ENCODE measurements at regions not wholly inside any gene's neighbourhood (a gene's known extent, or its start where the extent isn't known, plus 50 kb on each side); places are given as distances from the start of the nearest gene placed in this dataset.
"Not testable (repeated sequence)": the region's sequence is repeated elsewhere in the genome, so short reads cannot be mapped to it uniquely, and the experiment has no call there.

- DNase-seq (ENCODE audit: low read depth) = no peak
Measured at GRCh38 chr9:75457474-75458011, 369.2 kb downstream of the OSTF1 start.

- DNase-seq (ENCODE audit: low read depth) = not testable (repeated sequence)
Measured at GRCh38 chr9:75459311-75459710, 371.0 kb downstream of the OSTF1 start.

GRCh38 chr9:75461183-75461582 lies 372.9 kb downstream of the OSTF1 start:
- DNase-seq (ENCODE audit: low read depth) = no peak

- no peak for DNase-seq (ENCODE audit: low read depth)
Measured at GRCh38 chr9:75462866-75463265, 374.6 kb downstream of the OSTF1 start.

DNA sequence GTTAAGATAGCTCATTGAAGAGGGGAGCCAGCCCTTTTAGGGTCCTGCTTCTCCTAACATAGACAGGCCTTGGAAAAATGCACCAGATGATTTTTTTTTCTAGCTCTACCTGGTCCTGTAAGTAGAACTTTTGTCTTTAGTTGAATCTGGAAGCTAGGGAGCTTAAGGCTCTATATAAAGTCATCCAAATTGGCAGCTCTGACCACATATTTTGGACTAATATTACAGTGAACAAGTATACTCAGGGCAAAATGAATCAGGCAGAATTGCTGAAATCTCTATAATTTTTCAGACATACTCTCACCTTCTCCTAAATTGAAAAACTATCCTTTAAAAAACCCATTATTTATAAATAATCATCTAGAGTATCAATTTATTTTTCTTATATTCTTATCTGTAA lies 375.6 kb downstream of the OSTF1 start:
- no peak for DNase-seq (ENCODE audit: low read depth)

DNA sequence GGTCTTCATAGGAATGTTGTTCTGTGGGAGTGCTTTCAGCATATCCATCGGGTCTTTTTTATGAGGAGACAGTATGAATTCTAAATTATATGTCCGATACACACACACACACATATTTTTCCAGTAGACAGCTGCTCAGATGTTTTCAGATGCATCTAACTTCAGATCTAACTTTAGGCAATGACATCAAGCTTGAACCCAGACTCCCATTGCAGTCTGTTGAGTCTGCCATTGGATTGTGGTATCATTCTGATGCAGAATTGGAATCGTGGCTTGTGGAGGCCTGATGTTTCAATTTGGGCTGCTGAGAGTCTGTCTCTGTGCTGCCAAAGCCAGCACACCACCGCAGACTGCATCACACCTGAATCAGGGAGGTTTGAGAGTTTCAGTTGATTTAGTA lies 376.4 kb downstream of the OSTF1 start:
- no peak for DNase-seq (ENCODE audit: low read depth)

GRCh38 chr9:75467142-75467541 lies 378.8 kb downstream of the OSTF1 start:
- DNase-seq (ENCODE audit: low read depth) = no peak

DNA sequence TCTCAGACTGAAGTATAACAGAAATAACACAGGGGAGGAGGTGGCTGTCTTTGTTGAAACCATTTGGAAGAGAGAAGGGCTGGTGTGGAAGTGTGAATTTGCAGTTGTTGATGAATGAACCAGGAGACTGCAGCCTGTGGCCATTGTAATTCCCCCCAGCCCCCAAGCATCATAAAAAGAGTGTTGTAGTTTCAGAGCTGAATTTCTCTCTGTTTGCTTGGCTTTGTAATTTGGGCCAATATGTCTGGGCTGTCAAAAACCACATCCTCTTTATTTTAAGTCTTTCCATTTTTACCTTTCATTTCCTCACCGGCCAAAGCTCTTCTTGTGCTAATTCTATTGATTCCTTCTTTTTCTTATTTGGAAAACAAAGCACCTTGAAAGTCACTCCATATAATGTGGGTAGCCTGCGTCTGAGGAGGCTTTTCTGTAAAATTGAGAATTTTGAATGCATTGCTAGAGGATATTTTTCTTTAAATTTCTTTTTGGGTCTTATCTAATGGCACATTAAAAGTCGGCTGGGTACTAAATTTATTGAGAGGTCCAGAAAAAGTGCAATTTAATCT lies 383.3 kb downstream of the OSTF1 start:
- DNase-seq (ENCODE audit: low read depth) = no peak

DNA sequence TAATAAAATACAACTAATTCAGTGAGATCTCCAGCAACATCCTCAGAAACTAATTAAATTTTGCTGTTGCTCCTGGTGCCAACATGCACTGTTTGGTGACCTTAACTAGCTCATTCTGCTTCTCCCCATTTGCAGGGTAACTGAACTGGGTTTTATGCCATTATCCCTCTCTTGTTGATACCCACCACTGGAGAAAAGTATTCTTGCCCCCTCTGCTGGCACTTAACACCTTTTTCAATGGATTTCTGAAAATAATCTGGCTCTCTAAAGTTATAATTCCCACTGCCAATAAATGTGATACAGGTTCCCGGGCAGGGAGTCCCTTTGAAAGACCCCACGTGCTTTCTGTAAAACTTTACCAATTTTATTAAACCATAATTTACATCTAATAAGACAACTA lies 394.3 kb downstream of the OSTF1 start:
- DNase-seq (ENCODE audit: low read depth) = no peak

GRCh38 chr9:75483636-75484035 lies 395.3 kb downstream of the OSTF1 start:
- no peak for DNase-seq (ENCODE audit: low read depth)

- DNase-seq (ENCODE audit: low read depth) = no peak
Measured at GRCh38 chr9:75487856-75488718, 399.8 kb downstream of the OSTF1 start.

- DNase-seq (ENCODE audit: low read depth) = no peak
Measured at GRCh38 chr9:75488719-75489110, 400.4 kb downstream of the OSTF1 start.

DNA sequence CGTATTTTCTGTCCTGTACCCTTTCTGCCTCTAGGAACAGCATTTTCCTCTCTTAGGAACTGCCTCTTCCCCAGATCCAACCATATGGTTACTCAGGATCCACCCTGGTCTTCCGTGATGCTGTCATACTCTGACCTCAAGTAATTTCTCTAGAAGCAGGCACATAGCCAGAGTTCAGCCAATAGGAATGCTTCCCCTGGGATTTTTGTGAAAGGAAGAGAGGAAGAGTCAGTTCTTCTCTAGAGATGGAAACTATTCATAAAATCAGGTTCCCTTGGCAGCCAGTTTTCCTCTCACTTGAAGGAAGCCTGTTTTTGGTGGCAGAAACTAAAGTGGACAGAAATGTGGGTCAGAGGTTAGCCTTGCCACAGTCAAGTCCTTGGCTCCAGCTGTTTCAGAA lies 400.1 kb upstream of the PCSK5 start:
- no peak for DNase-seq (ENCODE audit: low read depth)

DNA sequence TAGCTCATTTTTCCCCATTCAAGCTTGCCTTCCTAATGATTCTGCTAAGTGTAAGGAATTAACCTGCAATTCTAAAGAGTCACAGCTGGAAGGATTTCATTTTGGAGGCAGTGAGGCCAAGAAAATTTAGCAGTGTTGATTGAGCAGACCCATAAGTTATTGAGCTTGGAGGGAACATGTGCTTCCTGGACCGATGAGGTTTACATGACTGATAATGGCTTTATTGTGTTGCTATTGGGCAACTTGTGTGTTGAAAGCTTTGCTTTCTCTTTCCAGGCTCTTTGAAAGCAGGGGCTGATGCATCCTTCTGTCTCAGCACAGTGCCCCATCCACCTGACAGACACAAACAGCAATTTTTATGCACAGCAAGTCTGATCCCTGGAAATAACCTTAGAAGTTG lies 398.9 kb upstream of the PCSK5 start:
- no peak for DNase-seq (ENCODE audit: low read depth)

DNA sequence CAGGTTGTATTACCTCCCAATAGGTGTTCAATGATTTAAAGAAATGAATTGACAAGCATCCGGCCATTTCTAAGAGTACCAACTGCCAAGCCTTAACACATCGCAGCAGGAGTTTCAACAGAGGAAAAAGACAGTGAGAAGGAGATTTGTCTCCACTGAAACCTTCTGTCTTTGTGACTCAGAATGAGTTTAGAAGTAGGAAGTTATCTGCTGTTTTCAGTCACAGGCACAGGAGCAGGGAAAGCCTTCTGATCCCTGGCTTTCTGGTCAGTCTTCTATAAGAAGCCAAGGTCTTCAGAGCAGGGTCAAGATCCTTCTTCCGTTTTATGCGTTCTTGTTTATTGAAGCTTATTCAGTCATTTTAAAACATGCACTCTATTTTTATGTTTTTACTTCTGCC lies 390.7 kb upstream of the PCSK5 start:
- DNase-seq (ENCODE audit: low read depth) = no peak

- no peak for DNase-seq (ENCODE audit: low read depth)
Measured at GRCh38 chr9:75500479-75500878, 390.0 kb upstream of the PCSK5 start.

GRCh38 chr9:75500940-75501339 lies 389.5 kb upstream of the PCSK5 start:
- DNase-seq (ENCODE audit: low read depth) = not testable (repeated sequence)

DNA sequence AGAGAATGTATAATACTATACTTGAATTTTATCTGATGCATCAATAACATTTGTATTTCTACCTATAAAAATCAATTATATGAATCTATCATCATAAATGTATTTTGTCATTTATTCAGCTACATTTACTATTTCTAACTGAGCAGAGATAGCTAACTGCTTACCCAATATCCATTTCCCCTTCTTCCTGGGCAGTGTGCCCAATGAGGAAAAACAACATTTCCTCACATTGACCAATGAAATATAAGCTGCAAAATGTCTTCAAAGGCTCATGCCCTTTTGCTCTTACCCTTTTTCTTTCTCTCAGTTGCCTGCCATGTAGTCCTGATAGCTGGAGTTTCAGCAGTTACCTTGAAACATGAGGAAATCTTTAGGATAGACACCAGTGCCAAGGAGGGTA lies 385.8 kb upstream of the PCSK5 start:
- no peak for DNase-seq (ENCODE audit: low read depth)

DNA sequence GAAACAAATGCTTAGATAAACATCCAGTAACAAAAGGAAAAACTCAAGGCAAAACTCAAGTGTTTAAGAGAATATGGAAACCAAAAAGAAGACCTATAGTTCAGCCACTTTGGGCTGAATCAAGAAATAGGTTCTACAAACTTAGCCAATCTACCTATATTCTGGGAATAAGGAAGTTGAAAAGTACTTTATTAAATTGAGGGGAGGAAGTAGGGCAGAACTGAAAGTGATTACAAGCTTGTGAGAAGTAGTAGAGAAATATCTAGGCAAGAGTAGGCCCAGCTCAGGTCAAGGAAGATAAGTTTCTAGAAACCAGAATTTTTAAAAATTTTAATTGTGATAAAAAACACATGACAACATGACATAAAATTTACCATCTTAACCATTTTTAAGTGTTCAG lies 384.8 kb upstream of the PCSK5 start:
- no peak for DNase-seq (ENCODE audit: low read depth)

- no peak for DNase-seq (ENCODE audit: low read depth)
Measured at GRCh38 chr9:75529463-75529862, 361.0 kb upstream of the PCSK5 start.

DNA sequence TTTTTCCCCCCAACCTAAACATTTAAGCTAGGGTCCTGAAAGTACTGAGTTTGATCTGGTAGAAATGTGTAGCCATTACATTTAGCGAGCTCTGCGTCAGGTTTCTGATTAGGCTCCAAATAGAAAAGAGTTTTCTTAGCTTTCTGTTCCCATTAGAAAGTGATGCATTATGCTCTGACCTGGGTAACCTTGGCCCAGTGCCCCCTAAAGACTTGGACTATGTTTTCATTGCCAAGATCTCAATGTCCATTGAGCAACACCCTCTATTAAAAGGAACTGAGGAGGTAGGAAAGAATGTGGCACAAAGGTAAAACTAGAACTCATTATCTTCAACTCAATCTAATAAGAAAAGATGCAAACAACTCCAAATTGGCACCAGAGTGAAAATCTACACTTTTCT lies 358.9 kb upstream of the PCSK5 start:
- no peak for DNase-seq (ENCODE audit: low read depth)

- DNase-seq (ENCODE audit: low read depth) = no peak
Measured at GRCh38 chr9:75532233-75533050, 358.0 kb upstream of the PCSK5 start.

Measured in HT1080 (cell line).